HEK293 (cell line): ENCODE measurements at regions not wholly inside any gene's neighbourhood (a gene's known extent, or its start where the extent isn't known, plus 50 kb on each side); places are given as distances from the start of the nearest gene placed in this dataset.

Source experiments
- CTCF ChIA-PET: fragments of 350-600 bp; formaldehyde crosslinking; extraction: SDS; loops from one replicate; lab custom pipeline; 2021; ENCODE audit warnings: antibody characterized with exemption; lab: Yijun Ruan, JAX
- POLR2A ChIA-PET: fragments of 300-600 bp; formaldehyde crosslinking; extraction: SDS; loops from one replicate; lab custom pipeline; 2020; ENCODE audit warnings: antibody characterized with exemption, inconsistent platforms; lab: Yijun Ruan, JAX
- H3K27ac ChIP-seq: fragments of 200-500 bp; sonication (Bioruptor generic); 2 replicates; pipeline ENCODE4 v1.5.1; 2014; ENCODE audit warnings: low read depth, low read length, control low read depth, inconsistent platforms; ENCODE audit errors: extremely low read depth
- H3K36me3 ChIP-seq, 2 experiments: fragments of 200-500 bp in 1 of 2; sonication (Bioruptor generic) in 1 of 2; 1 replicate in 1 of 2; 2 replicates in 1 of 2; pipeline ENCODE4 v1.5.1; 2014 to 2017; ENCODE audit warnings: inconsistent platforms in 2 of 2, low read length in 2 of 2; ENCODE audit not compliant: control insufficient read depth in 2 of 2, insufficient read depth in 1 of 2
- H3K4me1 ChIP-seq: fragments of 200-500 bp; sonication (Bioruptor generic); 2 replicates; pipeline ENCODE4 v1.5.1; 2014; ENCODE audit warnings: mild to moderate bottlenecking, low read length, inconsistent platforms; ENCODE audit not compliant: control insufficient read depth, insufficient read depth
- H3K4me3 ChIP-seq: 2 replicates; pipeline ENCODE4 v1.5.1; 2011; ENCODE audit warnings: low read depth, mild to moderate bottlenecking, control low read depth, low read length, moderate library complexity
- H3K9me3 ChIP-seq: fragments of 200-500 bp; sonication (Bioruptor generic); 2 replicates; pipeline ENCODE4 v1.5.1; 2014; ENCODE audit warnings: low read depth, low read length, inconsistent platforms; ENCODE audit not compliant: control insufficient read depth, insufficient read depth
- MZF1 ChIP-seq: fragments of 450-650 bp; formaldehyde crosslinking; IDR thresholded peaks from 2 replicates; pipeline ENCODE4 v1.5.1; 2017; ENCODE audit warnings: missing biosample characterization, missing genetic modification characterization, borderline replicate concordance
- TRIM28 ChIP-seq: IDR thresholded peaks from 2 replicates; pipeline ENCODE4 v1.6.1; 2011; ENCODE audit warnings: low read length, control low read depth, borderline replicate concordance
- ZFP37 ChIP-seq: fragments of 450-650 bp; formaldehyde crosslinking; IDR thresholded peaks from 2 replicates; pipeline ENCODE4 v1.5.1; 2016; ENCODE audit warnings: missing biosample characterization, missing genetic modification characterization
- ZNF146 ChIP-seq: fragments of 450-650 bp; formaldehyde crosslinking; IDR thresholded peaks from 2 replicates; pipeline ENCODE4 v1.5.1; 2016; ENCODE audit warnings: missing biosample characterization, missing genetic modification characterization
- ZNF248 ChIP-seq: fragments of 450-650 bp; formaldehyde crosslinking; IDR thresholded peaks from 2 replicates; pipeline ENCODE4 v1.5.1; 2017; ENCODE audit warnings: missing biosample characterization, missing genetic modification characterization
- ZNF292 ChIP-seq: fragments of 450-650 bp; formaldehyde crosslinking; IDR thresholded peaks from 2 replicates; pipeline ENCODE4 v1.5.1; 2016; ENCODE audit warnings: low read depth, missing biosample characterization, missing genetic modification characterization, borderline replicate concordance
- ZNF391 ChIP-seq: fragments of 450-650 bp; formaldehyde crosslinking; IDR thresholded peaks from 2 replicates; pipeline ENCODE4 v1.5.1; 2016; ENCODE audit warnings: low read depth, missing biosample characterization, missing genetic modification characterization, borderline replicate concordance
- ZNF433 ChIP-seq: fragments of 450-650 bp; formaldehyde crosslinking; IDR thresholded peaks from 2 replicates; pipeline ENCODE4 v1.5.1; 2016; ENCODE audit warnings: missing biosample characterization, missing genetic modification characterization, low read depth
- ZNF48 ChIP-seq: fragments of 450-650 bp; formaldehyde crosslinking; IDR thresholded peaks from 2 replicates; pipeline ENCODE4 v1.5.1; 2016; ENCODE audit warnings: missing biosample characterization, missing genetic modification characterization
- ZNF530 ChIP-seq: fragments of 450-650 bp; formaldehyde crosslinking; IDR thresholded peaks from 2 replicates; pipeline ENCODE4 v1.5.1; 2016; ENCODE audit warnings: low read depth, missing biosample characterization, missing genetic modification characterization
- ZNF571 ChIP-seq: fragments of 450-650 bp; formaldehyde crosslinking; IDR thresholded peaks from 2 replicates; pipeline ENCODE4 v1.5.0; 2017; ENCODE audit warnings: missing biosample characterization, missing genetic modification characterization
- ZNF621 ChIP-seq: fragments of 450-650 bp; formaldehyde crosslinking; IDR thresholded peaks from 2 replicates; pipeline ENCODE4 v1.5.1; 2017; ENCODE audit warnings: missing biosample characterization, missing genetic modification characterization
- ZNF670 ChIP-seq: fragments of 450-650 bp; formaldehyde crosslinking; IDR thresholded peaks from 2 replicates; pipeline ENCODE4 v1.5.1; 2016; ENCODE audit warnings: missing biosample characterization, missing genetic modification characterization, low read depth
- TF ChIP-seq, protein P1 (sequence below): fragments of 450-650 bp; formaldehyde crosslinking; conservative IDR thresholded peaks from 2 replicates; pipeline ENCODE4 v1.5.1; 2016; ENCODE audit warnings: low read depth, missing biosample characterization, missing genetic modification characterization
- TF ChIP-seq, protein P2 (sequence below): fragments of 450-650 bp; formaldehyde crosslinking; IDR thresholded peaks from 2 replicates; pipeline ENCODE4 v1.5.1; 2016; ENCODE audit warnings: missing biosample characterization, missing genetic modification characterization
- TF ChIP-seq, protein P3 (sequence below): fragments of 450-650 bp; formaldehyde crosslinking; IDR thresholded peaks from 2 replicates; pipeline ENCODE4 v1.5.1; 2016; ENCODE audit warnings: missing biosample characterization, missing genetic modification characterization, borderline replicate concordance
- TF ChIP-seq, protein P4 (sequence below): fragments of 450-650 bp; formaldehyde crosslinking; IDR thresholded peaks from 2 replicates; pipeline ENCODE4 v1.5.1; 2016; ENCODE audit warnings: missing biosample characterization, missing genetic modification characterization

DNA sequence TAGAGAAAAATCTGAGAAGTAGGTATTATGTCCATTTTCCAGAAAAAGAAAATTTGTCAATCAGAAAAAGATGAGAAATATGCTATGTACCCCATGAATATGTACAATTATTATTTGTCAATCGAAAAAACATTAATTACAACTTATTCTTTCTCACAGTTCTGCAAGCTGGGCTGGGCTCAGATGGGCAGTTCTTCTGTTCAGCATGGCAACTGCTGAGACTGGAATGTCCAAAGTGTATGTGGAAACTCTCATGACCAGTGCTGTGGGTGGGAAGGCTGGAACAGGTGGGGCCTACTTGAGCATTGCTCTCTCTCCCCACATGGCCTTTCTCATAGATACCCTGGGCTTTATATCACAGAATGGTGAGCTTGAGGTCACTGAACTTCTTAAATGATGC, 450.3 kb upstream of the TBX3 start (continued):
- TF ChIP-seq, protein P1, sequence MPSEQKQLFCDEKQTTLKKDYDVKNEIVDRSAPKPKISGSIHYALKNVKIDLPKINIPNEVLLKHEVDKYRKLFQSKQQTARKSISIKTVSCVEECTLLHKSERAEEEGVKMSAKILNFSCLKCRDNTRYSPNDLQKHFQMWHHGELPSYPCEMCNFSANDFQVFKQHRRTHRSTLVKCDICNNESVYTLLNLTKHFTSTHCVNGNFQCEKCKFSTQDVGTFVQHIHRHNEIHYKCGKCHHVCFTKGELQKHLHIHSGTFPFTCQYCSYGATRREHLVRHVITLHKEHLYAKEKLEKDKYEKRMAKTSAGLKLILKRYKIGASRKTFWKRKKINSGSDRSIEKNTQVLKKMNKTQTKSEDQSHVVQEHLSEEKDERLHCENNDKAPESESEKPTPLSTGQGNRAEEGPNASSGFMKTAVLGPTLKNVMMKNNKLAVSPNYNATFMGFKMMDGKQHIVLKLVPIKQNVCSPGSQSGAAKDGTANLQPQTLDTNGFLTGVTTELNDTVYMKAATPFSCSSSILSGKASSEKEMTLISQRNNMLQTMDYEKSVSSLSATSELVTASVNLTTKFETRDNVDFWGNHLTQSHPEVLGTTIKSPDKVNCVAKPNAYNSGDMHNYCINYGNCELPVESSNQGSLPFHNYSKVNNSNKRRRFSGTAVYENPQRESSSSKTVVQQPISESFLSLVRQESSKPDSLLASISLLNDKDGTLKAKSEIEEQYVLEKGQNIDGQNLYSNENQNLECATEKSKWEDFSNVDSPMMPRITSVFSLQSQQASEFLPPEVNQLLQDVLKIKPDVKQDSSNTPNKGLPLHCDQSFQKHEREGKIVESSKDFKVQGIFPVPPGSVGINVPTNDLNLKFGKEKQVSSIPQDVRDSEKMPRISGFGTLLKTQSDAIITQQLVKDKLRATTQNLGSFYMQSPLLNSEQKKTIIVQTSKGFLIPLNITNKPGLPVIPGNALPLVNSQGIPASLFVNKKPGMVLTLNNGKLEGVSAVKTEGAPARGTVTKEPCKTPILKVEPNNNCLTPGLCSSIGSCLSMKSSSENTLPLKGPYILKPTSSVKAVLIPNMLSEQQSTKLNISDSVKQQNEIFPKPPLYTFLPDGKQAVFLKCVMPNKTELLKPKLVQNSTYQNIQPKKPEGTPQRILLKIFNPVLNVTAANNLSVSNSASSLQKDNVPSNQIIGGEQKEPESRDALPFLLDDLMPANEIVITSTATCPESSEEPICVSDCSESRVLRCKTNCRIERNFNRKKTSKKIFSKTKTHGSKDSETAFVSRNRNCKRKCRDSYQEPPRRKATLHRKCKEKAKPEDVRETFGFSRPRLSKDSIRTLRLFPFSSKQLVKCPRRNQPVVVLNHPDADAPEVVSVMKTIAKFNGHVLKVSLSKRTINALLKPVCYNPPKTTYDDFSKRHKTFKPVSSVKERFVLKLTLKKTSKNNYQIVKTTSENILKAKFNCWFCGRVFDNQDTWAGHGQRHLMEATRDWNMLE: no peak
- TF ChIP-seq ZNF391 (tag by site-specific recombination) (no peak), ZFP37 (no peak), ZNF146 (tag by site-specific recombination) (no peak), ZNF292 (tag by site-specific recombination) (no peak), TRIM28 (no peak), ZNF670 (tag by site-specific recombination) (no peak), ZNF571 (tag by site-specific recombination) (no peak), MZF1 (tag by site-specific recombination) (no peak)

DNA sequence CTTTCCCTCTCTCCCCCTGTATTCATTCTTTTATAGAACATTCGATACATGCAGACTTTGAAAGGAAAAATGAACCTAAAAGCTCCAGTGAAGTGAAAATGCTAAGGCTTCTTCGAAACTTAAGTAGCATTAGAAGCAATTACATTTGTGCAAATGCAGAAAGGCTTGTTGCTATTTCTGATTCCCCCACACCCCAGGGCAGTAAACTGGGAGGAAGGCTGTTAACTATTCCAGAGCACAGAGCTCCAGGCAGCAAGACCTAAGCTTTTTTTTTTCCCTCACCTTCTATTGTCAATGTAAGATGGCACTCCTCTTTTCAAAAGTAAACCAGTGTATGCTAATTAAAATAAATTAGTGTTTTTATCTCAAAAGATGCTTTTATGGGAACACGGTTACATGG, 448.9 kb upstream of the TBX3 start:
- ChIA-PET CTCF (interaction anchor here (0.6 to 0.7 kb wide), 4 partner anchors 35 to 435 kb away, joined by 3 to 4 read pairs (median 3); no protein-coding TSS in a partner anchor), POLR2A (no interaction called here)
- H3K4me1 ChIP-seq: no peaks in the 10 kb centered on the region

DNA sequence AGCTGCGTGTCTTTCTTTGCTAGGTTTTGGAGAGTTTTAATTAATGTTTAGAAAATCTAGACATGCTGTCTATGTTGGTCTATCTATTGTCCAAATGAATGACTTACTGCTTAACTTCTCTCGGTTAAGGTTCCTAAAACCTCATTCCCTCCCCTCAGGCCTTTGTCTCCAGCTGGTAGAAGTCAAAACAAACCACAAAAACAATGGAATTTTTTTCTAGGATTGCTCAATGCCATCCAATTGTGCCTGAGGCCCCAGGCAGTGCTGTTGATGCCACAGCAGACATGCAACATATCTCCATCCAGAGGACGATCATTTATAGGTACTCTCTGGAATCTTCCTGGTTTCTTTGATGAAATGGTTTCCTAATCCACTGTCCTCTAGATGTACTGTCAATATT, 448.2 kb upstream of the TBX3 start:
- TF ChIP-seq ZNF48 (tag by site-specific recombination) (no peak), ZNF248 (no peak)
- TF ChIP-seq, protein P2, sequence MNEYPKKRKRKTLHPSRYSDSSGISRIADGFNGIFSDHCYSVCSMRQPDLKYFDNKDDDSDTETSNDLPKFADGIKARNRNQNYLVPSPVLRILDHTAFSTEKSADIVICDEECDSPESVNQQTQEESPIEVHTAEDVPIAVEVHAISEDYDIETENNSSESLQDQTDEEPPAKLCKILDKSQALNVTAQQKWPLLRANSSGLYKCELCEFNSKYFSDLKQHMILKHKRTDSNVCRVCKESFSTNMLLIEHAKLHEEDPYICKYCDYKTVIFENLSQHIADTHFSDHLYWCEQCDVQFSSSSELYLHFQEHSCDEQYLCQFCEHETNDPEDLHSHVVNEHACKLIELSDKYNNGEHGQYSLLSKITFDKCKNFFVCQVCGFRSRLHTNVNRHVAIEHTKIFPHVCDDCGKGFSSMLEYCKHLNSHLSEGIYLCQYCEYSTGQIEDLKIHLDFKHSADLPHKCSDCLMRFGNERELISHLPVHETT: no peak
- TF ChIP-seq, protein P3, sequence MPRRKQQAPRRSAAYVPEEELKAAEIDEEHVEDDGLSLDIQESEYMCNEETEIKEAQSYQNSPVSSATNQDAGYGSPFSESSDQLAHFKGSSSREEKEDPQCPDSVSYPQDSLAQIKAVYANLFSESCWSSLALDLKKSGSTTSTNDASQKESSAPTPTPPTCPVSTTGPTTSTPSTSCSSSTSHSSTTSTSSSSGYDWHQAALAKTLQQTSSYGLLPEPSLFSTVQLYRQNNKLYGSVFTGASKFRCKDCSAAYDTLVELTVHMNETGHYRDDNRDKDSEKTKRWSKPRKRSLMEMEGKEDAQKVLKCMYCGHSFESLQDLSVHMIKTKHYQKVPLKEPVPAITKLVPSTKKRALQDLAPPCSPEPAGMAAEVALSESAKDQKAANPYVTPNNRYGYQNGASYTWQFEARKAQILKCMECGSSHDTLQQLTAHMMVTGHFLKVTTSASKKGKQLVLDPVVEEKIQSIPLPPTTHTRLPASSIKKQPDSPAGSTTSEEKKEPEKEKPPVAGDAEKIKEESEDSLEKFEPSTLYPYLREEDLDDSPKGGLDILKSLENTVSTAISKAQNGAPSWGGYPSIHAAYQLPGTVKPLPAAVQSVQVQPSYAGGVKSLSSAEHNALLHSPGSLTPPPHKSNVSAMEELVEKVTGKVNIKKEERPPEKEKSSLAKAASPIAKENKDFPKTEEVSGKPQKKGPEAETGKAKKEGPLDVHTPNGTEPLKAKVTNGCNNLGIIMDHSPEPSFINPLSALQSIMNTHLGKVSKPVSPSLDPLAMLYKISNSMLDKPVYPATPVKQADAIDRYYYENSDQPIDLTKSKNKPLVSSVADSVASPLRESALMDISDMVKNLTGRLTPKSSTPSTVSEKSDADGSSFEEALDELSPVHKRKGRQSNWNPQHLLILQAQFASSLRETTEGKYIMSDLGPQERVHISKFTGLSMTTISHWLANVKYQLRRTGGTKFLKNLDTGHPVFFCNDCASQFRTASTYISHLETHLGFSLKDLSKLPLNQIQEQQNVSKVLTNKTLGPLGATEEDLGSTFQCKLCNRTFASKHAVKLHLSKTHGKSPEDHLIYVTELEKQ (tag by site-specific recombination): no peak
- TF ChIP-seq, all 188 proteins: peak for 0
- Histone ChIP-seq H3K4me1 (no peaks in the 10 kb centered on the region), H3K27ac (no peak overlapping the region), H3K36me3 (no peaks in the 10 kb centered on the region), H3K9me3 (no peaks in the 10 kb centered on the region), H3K4me3 (no peak overlapping the region)
- ChIA-PET POLR2A (no interaction called here), CTCF (interaction anchor here (0.6 kb wide), 1 partner anchor 23 kb away, joined by 5 read pairs; no protein-coding TSS in a partner anchor)

More for the DNA sequence above, 448.9 kb upstream of the TBX3 start:
- no peak overlapping the region for H3K27ac ChIP-seq
- H3K9me3 ChIP-seq: no peaks in the 10 kb centered on the region
- no peaks in the 10 kb centered on the region for H3K36me3 ChIP-seq
- TF ChIP-seq ZNF621 (tag by site-specific recombination) (no peak), ZNF433 (tag by site-specific recombination) (no peak), ZNF530 (tag by site-specific recombination) (no peak)
- TF ChIP-seq, protein P4, sequence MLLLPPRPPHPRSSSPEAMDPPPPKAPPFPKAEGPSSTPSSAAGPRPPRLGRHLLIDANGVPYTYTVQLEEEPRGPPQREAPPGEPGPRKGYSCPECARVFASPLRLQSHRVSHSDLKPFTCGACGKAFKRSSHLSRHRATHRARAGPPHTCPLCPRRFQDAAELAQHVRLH (tag by site-specific recombination): no peak
- H3K4me3 ChIP-seq: no peak overlapping the region
